MV-4-11 (cell line): ENCODE measurements at regions not wholly inside any gene's neighbourhood (a gene's known extent, or its start where the extent isn't known, plus 50 kb on each side); places are given as distances from the start of the nearest gene placed in this dataset.

ENCODE experiments used
- DNase-seq: peaks from one replicate; lab custom pipeline; 2025; lab: John Stamatoyannopoulos, UW

DNA sequence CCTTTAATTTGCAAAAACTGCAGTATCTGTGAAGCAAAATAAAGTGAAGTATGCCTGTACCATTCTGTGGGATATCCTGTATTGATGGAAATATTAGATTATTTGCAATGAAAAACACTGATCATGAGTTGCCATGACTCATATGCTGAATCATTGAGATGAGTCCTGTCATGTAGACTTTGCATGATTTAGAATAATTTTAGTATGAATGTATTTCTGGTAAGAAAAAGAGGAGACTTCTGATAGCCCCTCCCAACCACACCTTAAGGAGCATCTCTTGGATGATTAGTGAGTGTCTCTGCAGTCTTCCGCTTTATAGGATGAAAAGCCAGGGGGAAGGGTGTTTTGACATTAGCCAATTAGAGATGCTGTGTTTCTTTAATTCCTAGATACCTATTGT is 55.2 kb upstream of the PTGS2 start:
- DNase-seq: no peak

DNA sequence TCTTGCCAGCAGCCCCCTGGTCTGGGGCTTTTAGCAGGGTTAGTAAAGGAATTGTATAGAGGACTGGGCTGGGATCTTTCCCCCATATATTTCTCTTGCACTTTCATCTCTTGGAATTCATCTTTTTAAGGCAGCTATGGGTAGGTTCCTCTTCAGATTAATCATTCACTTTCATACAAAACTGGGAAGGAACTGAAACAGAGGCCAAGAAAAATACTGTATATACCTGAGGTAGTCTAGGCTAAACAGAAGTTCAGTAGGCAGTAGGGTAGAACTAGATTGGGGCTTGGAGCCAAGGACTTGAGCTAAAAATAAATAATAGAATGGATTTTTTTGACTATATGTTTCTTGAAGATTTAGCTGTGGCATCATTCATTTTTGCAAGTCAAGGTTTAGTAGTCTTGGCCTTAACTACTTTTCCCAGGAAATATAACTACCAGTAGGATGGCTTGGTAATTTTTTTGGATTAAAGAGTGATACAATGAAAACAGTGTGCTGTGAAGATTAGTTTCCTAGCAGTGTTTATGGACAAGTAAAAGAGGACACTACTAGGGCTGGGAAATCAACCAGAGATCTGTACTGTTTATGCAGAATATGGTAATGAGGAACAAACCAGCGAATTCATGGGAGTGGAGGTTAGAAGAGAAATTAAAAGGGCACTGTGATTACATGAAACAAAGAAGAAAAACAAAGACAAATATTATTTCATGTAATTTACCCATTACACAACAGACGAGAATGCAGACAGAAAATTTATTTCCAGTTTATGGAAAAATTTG is 50.9 kb upstream of the PTGS2 start:
- DNase-seq: peak; percentile 35
